ENCODE measurements at regions not wholly inside any gene's neighbourhood (a gene's known extent, or its start where the extent isn't known, plus 50 kb on each side); places are given as distances from the start of the nearest gene placed in this dataset.
"Not testable (repeated sequence)": the region's sequence is repeated elsewhere in the genome, so short reads cannot be mapped to it uniquely, and the experiment has no call there.

GRCh38 chr7:125181569-125182267 is 252.1 kb upstream of the POT1 start:
- not testable (repeated sequence) for H3K36me3 ChIP-seq (replicated peaks; ENCODE audit: control insufficient read depth, insufficient read depth, low read length); DNase-seq; H3K27me3 ChIP-seq (ENCODE audit: control insufficient read depth, insufficient read depth, low read length)
- peak overlapping the region; percentile 21 for H3K4me3 ChIP-seq (ENCODE audit: insufficient read depth, low read depth, low read length)

GRCh38 chr7:125173571-125173970 is 243.9 kb upstream of the POT1 start:
- no peaks in the 10 kb centered on the region for H3K27me3 ChIP-seq (ENCODE audit: control insufficient read depth, insufficient read depth, low read length)
- DNase-seq: no peak
- H3K4me3 ChIP-seq (ENCODE audit: insufficient read depth, low read depth, low read length): no peak overlapping the region
- H3K36me3 ChIP-seq (replicated peaks; ENCODE audit: control insufficient read depth, insufficient read depth, low read length): no peaks in the 10 kb centered on the region

- no peak for DNase-seq
- no peak overlapping the region for H3K4me3 ChIP-seq (ENCODE audit: insufficient read depth, low read depth, low read length)
- no peaks in the 10 kb centered on the region for H3K36me3 ChIP-seq (replicated peaks; ENCODE audit: control insufficient read depth, insufficient read depth, low read length)
Observed at GRCh38 chr7:125169088-125169487, 239.5 kb upstream of the POT1 start.

GRCh38 chr7:125154930-125155329 is 225.3 kb upstream of the POT1 start:
- H3K36me3 ChIP-seq (replicated peaks; ENCODE audit: control insufficient read depth, insufficient read depth, low read length): no peaks in the 10 kb centered on the region
- no peak for DNase-seq
- H3K27me3 ChIP-seq (ENCODE audit: control insufficient read depth, insufficient read depth, low read length): no peaks in the 10 kb centered on the region
- no peak overlapping the region for H3K4me3 ChIP-seq (ENCODE audit: insufficient read depth, low read depth, low read length)

More at GRCh38 chr7:125169088-125169487, 239.5 kb upstream of the POT1 start:
- no peaks in the 10 kb centered on the region for H3K27me3 ChIP-seq (ENCODE audit: control insufficient read depth, insufficient read depth, low read length)

DNA sequence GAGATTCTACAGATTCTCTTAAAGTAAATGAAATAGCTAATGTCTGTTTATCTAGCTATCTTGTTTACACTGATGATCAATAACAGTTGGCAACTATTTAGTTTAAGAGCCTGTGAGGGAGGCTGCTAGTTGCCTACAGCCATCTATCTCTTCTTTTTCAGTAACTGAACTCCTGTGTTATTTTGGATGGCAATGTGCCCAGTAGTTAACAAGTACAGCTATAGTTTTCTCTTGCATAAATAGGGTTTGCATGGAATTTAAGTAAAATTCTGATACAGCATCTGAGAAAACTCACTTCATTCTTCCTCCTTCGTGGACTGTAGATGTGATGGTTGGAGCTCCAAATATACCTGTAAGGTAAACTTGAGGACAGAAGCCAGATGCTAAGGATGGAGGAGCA is 219.5 kb upstream of the POT1 start:
- Histone ChIP-seq H3K27me3 (ENCODE audit: control insufficient read depth, insufficient read depth, low read length) (no peaks in the 10 kb centered on the region), H3K4me3 (ENCODE audit: insufficient read depth, low read depth, low read length) (no peak overlapping the region), H3K36me3 (replicated peaks; ENCODE audit: control insufficient read depth, insufficient read depth, low read length) (no peaks in the 10 kb centered on the region)
- no peak for DNase-seq

GRCh38 chr7:125147047-125147446 is 217.4 kb upstream of the POT1 start:
- no peak overlapping the region for H3K4me3 ChIP-seq (ENCODE audit: insufficient read depth, low read depth, low read length)
- H3K36me3 ChIP-seq (replicated peaks; ENCODE audit: control insufficient read depth, insufficient read depth, low read length): no peaks in the 10 kb centered on the region
- H3K27me3 ChIP-seq (ENCODE audit: control insufficient read depth, insufficient read depth, low read length): no peaks in the 10 kb centered on the region
- no peak for DNase-seq

DNA sequence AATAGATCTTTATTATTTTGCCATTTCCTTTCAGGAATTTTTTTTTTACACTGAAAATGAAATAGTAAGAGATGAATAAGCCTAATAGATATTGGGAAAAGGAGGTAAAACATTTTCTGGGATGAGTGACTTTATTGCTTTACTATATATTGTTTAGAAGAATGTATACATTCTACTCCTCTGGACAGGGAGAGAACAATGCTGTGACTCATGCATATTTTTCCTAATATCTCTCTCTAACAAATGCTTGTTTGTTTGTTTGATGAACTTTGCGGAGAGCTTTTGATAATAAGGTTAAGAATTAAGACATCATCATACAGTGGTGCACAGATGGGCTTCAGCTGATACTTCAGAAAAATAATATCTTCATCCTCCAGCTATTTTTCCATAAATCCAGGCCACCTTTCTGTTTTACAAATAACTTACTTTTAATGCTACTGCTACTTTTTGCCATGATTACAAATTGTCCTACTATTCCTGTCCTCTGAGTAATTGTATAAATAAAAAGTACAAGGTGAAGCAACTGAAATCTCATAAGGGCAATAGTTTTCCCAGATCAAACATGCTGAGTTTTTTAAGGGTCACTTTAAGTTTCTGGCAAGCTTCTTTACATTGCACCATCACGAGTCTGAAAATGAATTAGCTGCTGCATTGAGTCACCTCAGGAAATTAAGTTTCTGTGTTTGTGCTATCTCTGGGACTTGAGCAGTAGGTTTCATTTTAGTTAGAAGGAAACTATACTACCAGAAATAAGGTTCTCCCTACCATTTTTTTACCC is 207.3 kb upstream of the POT1 start:
- Histone ChIP-seq H3K27me3 (ENCODE audit: control insufficient read depth, insufficient read depth, low read length) (no peaks in the 10 kb centered on the region; the same call in 1 of the 2 replicates), H3K4me3 (ENCODE audit: insufficient read depth, low read depth, low read length) (no peak overlapping the region), H3K36me3 (replicated peaks; ENCODE audit: control insufficient read depth, insufficient read depth, low read length) (no peaks in the 10 kb centered on the region)
- no peak for DNase-seq

DNA sequence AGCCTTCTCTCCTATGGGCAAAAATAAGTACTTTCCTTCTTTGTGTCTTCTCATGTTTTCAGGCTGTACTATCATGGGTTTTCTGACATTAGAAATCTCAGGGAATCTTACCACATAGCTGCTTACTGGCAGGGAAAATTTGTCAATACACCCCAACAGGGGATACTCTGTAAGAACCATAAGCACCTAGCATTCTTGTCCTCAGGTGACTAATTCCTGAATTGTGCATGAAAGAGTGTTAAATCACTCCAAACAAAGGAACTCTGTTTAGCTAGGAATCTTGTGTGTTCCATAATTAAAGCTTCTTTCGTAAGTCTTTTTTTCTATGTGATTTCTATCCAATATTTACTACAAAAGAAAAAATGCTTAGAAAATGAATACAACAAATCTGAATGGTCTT is 206.7 kb upstream of the POT1 start:
- Histone ChIP-seq H3K4me3 (ENCODE audit: insufficient read depth, low read depth, low read length) (no peak overlapping the region), H3K27me3 (ENCODE audit: control insufficient read depth, insufficient read depth, low read length) (no peaks in the 10 kb centered on the region; the same call in 1 of the 2 replicates), H3K36me3 (replicated peaks; ENCODE audit: control insufficient read depth, insufficient read depth, low read length) (no peaks in the 10 kb centered on the region)
- DNase-seq: peak; percentile 9

GRCh38 chr7:125130173-125130572 is 200.5 kb upstream of the POT1 start:
- DNase-seq: no peak
- no peak overlapping the region for H3K4me3 ChIP-seq (ENCODE audit: insufficient read depth, low read depth, low read length)
- H3K27me3 ChIP-seq (ENCODE audit: control insufficient read depth, insufficient read depth, low read length): no peaks in the 10 kb centered on the region
- H3K36me3 ChIP-seq (replicated peaks; ENCODE audit: control insufficient read depth, insufficient read depth, low read length): no peaks in the 10 kb centered on the region

GRCh38 chr7:125127304-125127703 is 197.7 kb upstream of the POT1 start:
- H3K27me3 ChIP-seq (ENCODE audit: control insufficient read depth, insufficient read depth, low read length): no peaks in the 10 kb centered on the region
- H3K36me3 ChIP-seq (replicated peaks; ENCODE audit: control insufficient read depth, insufficient read depth, low read length): no peaks in the 10 kb centered on the region
- no peak for DNase-seq
- no peak overlapping the region for H3K4me3 ChIP-seq (ENCODE audit: insufficient read depth, low read depth, low read length)

GRCh38 chr7:125126376-125126775 is 196.8 kb upstream of the POT1 start:
- H3K36me3 ChIP-seq (replicated peaks; ENCODE audit: control insufficient read depth, insufficient read depth, low read length): no peaks in the 10 kb centered on the region
- no peaks in the 10 kb centered on the region for H3K27me3 ChIP-seq (ENCODE audit: control insufficient read depth, insufficient read depth, low read length)
- no peak for DNase-seq
- no peak overlapping the region for H3K4me3 ChIP-seq (ENCODE audit: insufficient read depth, low read depth, low read length)

DNA sequence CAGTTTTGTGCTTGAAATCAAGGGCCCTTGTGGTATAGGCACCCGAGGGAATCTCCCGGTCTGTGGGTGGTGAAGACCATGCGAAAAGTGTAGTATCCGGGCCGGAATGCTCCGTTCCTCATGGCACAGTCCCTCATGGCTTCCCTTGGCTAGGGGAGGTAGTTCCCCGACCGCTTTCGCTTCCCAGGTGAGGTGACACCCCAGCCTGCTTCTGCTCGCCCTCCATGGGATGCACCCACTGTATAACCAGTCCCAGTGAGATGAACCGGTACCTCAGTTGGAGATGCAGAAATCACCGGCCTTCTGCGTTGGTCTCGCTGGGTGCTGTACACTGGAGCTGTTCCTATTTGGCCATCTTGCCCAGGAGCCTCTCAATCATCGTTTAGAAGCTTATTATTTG is 195.7 kb upstream of the POT1 start:
- Histone ChIP-seq H3K27me3 (ENCODE audit: control insufficient read depth, insufficient read depth, low read length) (no peaks in the 10 kb centered on the region), H3K4me3 (ENCODE audit: insufficient read depth, low read depth, low read length) (no peak overlapping the region), H3K36me3 (replicated peaks; ENCODE audit: control insufficient read depth, insufficient read depth, low read length) (no peaks in the 10 kb centered on the region)
- no peak for DNase-seq

DNA sequence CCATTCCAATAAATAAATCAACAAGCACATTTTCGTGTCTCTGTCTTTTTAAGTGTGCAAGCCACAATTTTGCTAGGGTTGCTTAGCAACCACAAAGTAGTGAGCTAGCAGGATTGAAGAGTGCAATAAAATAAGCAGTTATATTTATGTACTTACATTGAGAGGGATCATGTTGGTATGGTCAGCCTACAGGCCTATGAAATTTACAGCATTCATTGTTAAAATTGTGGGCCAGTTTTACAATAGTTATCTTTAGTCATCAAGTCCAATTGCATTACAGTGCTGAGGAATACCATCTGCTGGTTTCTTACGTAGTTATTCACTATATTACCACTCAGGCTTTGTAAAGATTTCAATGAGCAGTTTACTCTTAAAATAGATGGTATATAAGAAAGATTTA is 192.5 kb upstream of the POT1 start:
- no peaks in the 10 kb centered on the region for H3K36me3 ChIP-seq (replicated peaks; ENCODE audit: control insufficient read depth, insufficient read depth, low read length)
- no peak overlapping the region for H3K4me3 ChIP-seq (ENCODE audit: insufficient read depth, low read depth, low read length)
- H3K27me3 ChIP-seq (ENCODE audit: control insufficient read depth, insufficient read depth, low read length): no peaks in the 10 kb centered on the region
- DNase-seq: no peak

GRCh38 chr7:125119559-125120115 is 190.0 kb upstream of the POT1 start:
- Histone ChIP-seq H3K4me3 (ENCODE audit: insufficient read depth, low read depth, low read length) (no peak overlapping the region), H3K36me3 (replicated peaks; ENCODE audit: control insufficient read depth, insufficient read depth, low read length) (no peaks in the 10 kb centered on the region), H3K27me3 (ENCODE audit: control insufficient read depth, insufficient read depth, low read length) (no peaks in the 10 kb centered on the region)
- no peak for DNase-seq

DNA sequence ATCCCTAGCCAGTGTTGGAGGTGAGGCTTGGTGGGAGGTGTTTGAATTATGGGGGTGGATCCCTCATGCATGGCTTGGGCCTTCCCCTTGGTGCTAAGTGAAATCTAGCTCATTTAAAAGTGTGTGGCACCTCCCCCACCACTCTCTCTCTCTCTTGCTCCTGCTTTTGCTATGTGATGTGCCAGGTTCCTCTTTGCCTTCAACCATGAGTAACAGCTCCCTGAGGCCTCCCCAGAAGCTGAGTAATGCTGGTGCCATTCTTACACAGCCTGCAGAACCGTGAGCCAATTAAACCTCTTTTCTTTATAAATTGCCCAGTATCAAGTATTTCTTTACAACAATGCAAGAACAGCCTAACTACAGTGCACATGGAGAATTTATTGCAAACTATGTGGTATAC is 188.8 kb upstream of the POT1 start:
- DNase-seq: no peak
- H3K4me3 ChIP-seq (ENCODE audit: insufficient read depth, low read depth, low read length): no peak overlapping the region
- no peaks in the 10 kb centered on the region for H3K27me3 ChIP-seq (ENCODE audit: control insufficient read depth, insufficient read depth, low read length)
- H3K36me3 ChIP-seq (replicated peaks; ENCODE audit: control insufficient read depth, insufficient read depth, low read length): no peaks in the 10 kb centered on the region
